ENCODE measurements at regions not wholly inside any gene's neighbourhood (a gene's known extent, or its start where the extent isn't known, plus 50 kb on each side); places are given as distances from the start of the nearest gene placed in this dataset.
"Not testable (repeated sequence)": the region's sequence is repeated elsewhere in the genome, so short reads cannot be mapped to it uniquely, and the experiment has no call there.

GRCh38 chr6:163776906-163777686 lies 362.6 kb downstream of the QKI start:
- no peak for DNase-seq

DNA sequence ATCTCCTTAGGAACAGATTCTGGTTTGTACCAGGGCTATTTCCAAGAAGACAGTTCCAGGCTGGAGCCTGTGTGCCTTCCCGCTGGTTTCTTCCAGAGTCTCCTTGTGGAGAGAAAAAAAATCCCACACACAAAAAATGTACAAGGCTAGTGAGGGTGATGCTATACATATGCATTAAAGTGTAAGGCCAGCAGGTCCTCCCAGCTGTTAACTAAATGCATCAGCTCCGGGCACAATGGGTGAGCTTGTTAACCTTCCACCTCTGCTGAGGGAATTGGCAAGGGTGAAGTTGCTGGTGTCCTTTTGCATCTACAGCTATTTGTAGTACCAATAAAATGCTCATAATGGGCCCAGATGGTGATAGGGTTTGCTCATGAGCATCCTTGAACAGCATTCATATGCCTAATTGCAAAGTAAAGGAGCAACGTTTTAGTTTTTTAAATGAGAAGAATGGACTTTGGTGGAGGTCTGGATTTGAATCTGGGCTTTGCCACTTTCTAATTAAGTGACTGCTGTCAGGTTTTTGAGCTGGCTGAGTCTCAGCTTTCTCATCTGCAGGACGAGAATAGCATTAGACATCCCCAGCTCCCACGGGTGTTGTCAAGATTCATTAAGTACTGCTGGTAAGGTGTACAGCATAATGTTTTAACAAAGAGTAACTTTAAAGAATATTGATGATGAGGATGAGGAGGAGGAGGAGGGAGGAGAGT lies 361.8 kb downstream of the QKI start:
- DNase-seq: no peak

GRCh38 chr6:163775313-163775712 lies 360.8 kb downstream of the QKI start:
- no peak for DNase-seq

- no peak for DNase-seq
Measured at GRCh38 chr6:163774485-163774884, 360.0 kb downstream of the QKI start.

DNA sequence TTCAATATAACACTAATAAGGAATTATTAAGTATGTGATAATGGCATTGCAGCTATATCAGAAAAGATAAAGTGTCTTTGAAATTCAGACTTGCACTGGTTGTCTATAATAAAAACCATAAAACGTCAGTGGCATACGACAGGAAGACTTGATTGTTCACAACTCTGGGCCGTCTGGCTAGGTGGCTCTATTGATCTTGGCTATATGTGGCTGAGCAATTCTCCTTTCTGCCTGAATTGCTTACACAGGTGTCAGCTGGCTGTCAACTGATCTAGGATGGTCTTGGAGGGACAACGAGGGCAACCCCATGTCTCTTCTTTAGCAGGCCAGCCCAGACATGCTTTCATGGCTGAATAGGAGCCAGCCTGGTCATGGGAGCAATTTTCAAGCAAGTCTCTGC lies 359.1 kb downstream of the QKI start:
- no peak for DNase-seq

- DNase-seq: no peak
Measured at GRCh38 chr6:163772701-163773100, 358.2 kb downstream of the QKI start.

DNA sequence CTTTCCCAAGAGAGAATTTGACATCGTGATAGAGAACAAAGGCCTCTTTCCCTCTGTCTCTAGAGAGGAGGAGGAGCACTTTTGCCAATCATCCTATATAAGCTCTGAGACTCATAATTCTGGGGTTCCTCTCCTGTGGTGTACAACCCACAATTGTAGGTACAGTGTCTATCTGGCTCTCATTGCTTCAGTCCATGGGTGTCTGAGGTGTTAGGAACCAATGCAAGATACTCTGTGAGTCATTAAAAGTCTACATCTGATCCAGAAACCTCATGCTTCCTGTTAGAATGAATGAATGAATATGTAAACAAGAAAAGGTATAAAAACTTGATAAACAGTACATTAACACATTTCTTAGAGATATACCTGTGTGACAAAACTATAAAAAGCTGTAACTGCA lies 356.7 kb downstream of the QKI start:
- DNase-seq: no peak

DNA sequence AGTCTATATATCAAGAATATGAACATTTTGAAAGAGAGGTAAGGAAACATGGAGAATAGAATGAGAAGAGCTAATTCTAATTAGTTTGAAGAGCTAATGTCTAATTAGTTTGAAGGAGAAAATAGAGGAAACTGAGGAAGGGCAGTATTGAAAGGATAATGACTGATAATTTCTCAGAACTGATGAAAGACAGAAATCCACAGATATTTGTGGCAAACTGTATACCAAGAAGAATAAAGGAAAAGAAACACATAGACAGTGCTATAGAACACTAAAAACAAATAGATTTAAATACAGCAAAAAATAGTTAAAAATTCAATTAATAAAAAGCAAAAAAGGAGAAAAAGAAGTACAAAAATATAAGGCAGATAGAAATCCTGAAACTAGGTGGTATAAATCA lies 354.4 kb downstream of the QKI start:
- no peak for DNase-seq

DNA sequence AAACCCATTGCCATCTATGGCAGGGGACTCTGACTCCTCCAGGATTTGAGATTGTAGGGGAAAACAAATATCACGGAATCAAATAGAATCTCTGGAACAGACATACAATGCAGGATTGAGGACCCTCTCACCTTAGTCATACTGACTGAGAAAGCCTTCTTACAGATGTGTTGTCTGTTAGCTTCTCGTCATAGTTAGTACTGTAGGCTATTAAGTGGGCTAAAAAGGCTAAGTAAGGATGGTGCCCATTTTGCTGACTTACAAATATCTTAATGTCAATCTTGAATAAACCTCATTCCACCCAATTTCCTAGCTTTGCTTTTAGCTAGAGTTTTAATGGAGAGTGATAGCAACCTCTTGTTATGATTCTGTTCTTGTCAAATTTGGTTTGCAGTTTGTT lies 352.4 kb downstream of the QKI start:
- no peak for DNase-seq

DNA sequence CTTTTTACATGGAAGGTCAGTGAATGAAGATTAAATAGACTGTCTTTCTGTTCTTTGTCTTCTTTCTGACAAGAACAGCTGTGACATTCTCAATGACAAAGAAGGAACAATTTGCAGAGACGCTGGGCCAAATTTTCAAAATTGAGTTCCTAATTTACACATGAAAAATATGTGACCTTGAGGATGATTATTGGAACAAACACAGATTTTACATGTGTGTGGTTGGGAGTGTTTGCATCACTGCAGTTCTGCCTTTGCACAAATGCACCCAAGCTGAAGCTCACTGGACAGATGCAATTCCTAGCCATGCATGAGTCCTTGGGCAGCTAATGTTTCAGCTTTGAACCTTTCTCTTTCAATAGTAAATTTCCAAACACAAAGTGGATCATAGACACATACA lies 350.8 kb downstream of the QKI start:
- no peak for DNase-seq

DNA sequence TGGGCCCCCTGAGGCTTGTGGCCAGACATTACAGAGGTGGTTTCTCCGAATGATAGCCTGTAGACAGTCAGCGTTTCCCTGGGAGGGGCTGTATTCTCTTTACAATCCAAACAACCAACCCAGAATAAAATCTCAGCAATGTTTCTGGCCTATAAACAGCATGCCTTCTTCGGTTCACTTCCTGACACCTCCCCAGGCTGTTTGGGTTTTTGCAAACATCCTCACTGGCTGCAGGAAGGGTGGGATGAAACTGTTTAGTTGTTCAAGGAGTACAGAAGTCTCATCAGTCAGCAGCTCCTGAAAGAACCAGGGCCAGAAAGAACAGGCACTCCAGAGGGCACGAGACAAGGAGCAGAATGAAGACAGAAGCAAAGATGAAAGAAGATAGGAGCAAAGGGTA lies 350.0 kb downstream of the QKI start:
- DNase-seq: no peak

DNA sequence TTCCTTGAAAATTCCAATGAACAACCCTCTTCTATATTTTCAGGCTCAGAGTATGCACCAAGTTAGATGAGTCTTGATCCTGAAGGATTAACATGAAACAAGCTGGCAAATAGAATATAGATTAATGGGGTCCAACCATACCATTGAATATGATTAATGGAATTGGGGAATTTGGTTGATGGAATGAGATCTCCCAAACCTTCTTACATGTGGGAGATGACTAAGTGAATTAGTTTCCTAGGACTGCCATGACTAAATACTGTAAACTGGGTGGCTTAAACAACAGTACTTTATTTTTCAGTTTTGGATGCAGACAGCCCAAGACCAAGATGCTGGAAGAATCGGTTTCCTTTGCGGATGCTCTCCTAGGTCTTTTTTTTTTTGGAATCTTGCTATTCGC lies 347.0 kb downstream of the QKI start:
- no peak for DNase-seq

GRCh38 chr6:163760860-163761259 lies 346.3 kb downstream of the QKI start:
- no peak for DNase-seq

DNA sequence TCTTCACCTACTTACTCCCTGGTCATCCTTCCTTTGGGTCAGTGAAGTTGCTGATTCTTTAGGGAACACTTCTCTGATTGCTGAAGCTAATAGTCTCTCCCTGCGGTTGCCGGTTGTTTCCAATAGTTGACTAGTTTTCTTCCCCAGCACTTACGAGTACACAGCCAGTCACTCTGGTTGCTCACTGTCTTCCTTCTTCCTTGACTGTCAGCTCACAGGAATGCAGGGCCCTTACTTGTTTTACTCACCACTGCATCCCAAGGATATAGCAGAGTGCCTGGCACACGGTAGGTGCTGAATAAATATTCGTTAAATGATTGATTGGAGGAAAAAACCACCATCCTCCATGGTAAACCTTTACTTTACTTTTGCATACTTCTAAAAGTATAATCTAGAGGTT lies 345.0 kb downstream of the QKI start:
- DNase-seq: no peak

DNA sequence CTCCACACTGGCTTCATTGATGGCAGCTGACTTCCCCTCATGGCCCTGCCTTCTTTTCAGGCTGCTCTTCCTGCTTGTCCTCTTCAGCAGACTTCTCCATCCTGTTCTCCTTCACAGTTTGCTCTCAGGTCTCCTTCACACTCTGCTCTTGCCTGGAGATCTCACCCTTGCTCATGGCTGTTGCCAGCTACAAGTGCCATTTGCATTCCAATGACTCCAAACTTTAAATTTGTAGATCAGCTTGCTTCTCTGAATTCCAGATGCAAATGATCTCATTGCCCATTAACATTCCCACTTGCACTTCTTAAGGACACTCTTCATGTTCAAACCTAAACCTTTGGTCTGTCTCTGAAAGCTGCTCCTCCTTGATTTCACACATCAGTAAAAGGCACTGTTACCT lies 343.0 kb downstream of the QKI start:
- DNase-seq: no peak

- no peak for DNase-seq
Measured at GRCh38 chr6:163756079-163756478, 341.6 kb downstream of the QKI start.

- DNase-seq: no peak
Measured at GRCh38 chr6:163754866-163755265, 340.3 kb downstream of the QKI start.

DNA sequence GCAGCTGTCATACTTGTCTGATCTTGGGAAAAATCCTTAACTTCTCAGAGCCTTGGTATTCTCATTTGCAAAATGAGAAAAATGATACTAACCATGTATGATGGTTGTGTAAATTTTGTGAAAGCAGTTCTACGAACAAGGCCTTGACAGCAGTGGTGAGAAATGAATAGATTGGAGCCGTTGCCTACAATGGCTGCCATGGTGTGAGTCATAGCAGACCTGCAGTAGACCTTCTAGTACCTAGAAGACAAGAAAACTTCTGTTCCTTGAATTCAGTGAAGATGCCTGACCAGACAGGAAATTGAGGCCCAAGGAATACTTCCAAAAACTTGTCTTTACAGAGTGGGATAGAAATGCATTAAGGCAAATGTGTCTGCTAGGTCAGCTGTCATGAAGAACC lies 338.9 kb downstream of the QKI start:
- DNase-seq: no peak

- no peak for DNase-seq
Measured at GRCh38 chr6:163752446-163752845, 337.9 kb downstream of the QKI start.

GRCh38 chr6:163751032-163751525 lies 336.6 kb downstream of the QKI start:
- DNase-seq: no peak

GRCh38 chr6:163750431-163751031 lies 336.0 kb downstream of the QKI start:
- DNase-seq: no peak

DNA sequence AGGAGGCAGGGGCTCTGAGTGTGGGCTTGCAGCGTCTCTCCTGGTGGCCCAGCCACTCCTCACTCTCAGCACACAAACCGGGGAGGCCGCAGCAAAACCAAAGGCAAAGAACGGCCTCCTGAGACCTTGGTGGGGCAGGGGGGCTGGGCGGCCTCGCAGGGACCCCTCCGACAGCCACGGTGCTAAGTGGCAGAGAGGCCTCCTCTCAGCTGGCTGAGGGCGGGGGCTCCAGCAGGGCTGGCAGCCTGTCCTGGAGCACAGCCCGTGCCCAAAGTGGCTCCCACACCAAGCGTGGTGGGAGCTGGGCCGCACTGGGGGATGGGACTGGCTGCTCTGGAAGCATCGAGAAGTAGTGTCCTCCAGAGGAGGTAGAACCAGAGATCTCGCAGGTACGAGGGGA lies 334.4 kb downstream of the QKI start:
- DNase-seq: no peak

- DNase-seq: no peak
Measured at GRCh38 chr6:163748036-163748435, 333.5 kb downstream of the QKI start.

GRCh38 chr6:163747058-163747457 lies 332.5 kb downstream of the QKI start:
- DNase-seq: not testable (repeated sequence)
